GM19324 (cell line): ENCODE measurements at regions not wholly inside any gene's neighbourhood (a gene's known extent, or its start where the extent isn't known, plus 50 kb on each side); places are given as distances from the start of the nearest gene placed in this dataset.
"Not testable (repeated sequence)": the region's sequence is repeated elsewhere in the genome, so short reads cannot be mapped to it uniquely, and the experiment has no call there.

ENCODE experiments used
- ATAC-seq: cut with Tn5 transposase; IDR thresholded peaks from one replicate; pipeline ENCODE4 v1.9.1; 2021; ENCODE audit warnings: mild to moderate bottlenecking, moderate library complexity; ENCODE audit not compliant: unreplicated experiment, low FRiP score

- ATAC-seq = no peak
Measured at GRCh38 chr14:44388306-44388705, 118.8 kb downstream of the FSCB start.

- no peak for ATAC-seq
Measured at GRCh38 chr14:44385906-44386305, 121.2 kb downstream of the FSCB start.

DNA sequence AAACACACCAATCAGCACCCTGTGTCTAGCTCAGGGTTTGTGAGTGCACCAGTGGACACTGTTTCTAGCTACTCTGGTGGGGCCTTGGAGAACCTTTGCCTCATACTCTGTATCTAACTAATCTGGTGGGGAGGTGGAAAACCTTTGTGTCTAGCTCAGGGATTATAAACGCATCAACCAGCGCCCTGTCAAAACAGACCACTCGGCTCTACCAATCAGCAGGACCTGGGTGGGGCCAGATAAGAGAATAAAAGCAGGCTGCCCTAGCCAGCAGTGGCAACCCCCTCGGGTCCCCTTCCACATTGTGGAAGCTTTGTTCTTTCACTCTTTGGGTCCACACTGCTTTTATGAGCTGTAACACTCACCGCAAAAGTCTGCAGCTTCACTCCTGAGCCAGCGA lies 121.8 kb downstream of the FSCB start:
- not testable (repeated sequence) for ATAC-seq

- not testable (repeated sequence) for ATAC-seq
Measured at GRCh38 chr14:44384601-44385293, 122.3 kb downstream of the FSCB start.

DNA sequence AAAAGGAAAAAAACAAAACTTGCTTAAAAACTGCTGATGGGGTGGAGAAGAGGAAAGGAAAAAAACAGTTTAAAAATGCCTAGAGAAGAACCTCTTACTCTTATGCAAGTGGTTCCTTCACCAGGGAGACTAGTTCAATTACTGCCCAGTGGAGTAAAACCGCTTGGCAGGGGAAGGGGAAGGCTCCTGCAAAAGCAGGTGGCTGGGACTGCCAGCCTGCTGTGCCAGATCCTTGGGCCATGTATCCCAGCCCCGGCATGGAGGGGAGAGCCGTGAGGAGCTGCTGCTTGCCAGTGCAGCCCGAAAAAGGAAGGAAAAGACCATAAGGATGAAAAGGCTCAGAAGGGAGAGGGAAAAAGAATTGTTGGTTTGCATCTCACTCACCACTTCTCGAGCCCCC lies 123.0 kb downstream of the FSCB start:
- ATAC-seq = no peak

GRCh38 chr14:44383636-44384035 lies 123.4 kb downstream of the FSCB start:
- no peak for ATAC-seq

GRCh38 chr14:44379292-44379977 lies 127.6 kb downstream of the FSCB start:
- no peak for ATAC-seq

DNA sequence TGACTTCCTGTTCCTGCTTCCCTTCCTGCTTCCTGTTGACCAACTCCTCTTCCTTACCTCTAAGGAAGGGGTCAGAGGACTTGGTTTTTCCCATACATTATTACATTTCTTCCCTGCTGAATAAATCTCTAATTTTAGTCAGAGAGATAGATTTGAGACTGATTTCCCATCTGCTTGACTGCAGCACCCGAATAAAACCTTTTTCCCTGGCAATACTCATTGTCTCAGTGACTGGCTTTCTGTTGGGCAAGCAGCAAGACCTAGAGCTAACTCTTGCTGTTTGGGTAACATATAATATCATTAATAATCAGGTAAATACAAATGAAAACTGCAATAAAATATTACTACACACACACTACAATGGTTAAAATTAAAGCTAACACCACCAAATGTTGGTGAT lies 132.2 kb downstream of the FSCB start:
- ATAC-seq = no peak

DNA sequence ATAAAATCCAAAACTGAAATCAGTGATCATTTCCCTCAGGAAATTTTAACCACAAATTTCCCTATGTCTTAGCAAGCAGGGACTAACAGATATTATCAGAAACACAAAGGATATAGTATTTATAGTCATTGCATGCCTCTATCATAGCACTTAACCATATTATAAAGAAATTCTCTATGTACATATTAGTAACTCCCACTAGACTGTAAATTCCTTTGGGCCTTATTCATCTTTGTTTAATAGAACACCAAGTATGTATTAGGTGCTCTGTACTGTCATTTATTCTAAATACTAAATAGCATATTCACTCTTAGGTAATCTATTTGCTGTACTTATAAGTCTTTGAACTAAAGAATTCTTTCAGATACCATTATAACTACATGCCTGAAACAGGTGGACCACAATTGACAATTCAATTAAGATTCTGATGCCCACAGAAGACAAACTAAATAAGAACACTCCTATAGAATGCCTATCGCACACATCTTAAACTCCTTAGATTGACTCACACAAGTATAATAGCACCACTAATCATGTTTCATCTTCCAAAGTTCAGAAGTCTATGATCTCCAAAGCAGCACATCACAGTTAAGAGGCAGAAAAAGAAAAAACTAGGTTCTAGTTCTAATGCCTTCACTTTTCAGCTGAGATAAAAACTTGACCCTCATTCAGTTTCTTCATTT lies 134.1 kb downstream of the FSCB start:
- ATAC-seq = no peak

DNA sequence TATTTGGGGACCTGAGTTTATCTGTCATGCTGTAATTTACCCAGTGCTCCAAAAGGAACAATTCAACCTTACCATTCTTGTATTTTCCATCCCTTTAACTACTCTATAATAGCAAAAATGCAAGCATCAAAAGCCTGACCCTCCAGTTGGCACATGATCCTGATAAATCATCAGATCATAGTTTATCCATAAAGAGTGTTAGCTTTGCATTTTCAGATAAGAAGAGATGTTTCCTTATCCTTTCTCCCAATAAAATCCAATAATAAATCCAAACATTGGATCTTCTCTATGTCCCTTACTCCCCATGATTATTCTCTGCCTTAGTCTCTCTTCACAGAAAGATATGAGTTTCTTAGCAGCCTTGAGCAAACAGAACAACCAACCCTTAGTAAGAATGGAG lies 134.9 kb downstream of the FSCB start:
- ATAC-seq = no peak

DNA sequence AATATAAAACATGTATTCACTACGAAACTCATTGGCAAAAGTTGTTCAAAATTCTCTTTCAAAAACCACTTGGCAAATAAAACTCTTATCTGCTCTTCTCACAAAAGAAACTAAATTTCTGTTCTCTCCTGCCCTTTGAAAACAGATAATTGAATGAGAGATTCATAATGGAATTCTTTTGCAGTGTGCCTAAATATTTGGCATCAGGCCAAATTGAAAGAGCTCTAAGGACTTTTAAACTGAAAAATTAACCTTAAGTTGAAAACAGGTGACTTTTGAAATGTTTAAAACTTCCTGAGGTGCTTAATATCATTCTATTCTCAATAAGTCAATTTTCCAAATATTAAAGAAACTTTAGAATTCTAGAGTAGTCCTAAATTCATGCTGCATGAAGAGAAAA lies 136.4 kb downstream of the FSCB start:
- ATAC-seq = no peak

DNA sequence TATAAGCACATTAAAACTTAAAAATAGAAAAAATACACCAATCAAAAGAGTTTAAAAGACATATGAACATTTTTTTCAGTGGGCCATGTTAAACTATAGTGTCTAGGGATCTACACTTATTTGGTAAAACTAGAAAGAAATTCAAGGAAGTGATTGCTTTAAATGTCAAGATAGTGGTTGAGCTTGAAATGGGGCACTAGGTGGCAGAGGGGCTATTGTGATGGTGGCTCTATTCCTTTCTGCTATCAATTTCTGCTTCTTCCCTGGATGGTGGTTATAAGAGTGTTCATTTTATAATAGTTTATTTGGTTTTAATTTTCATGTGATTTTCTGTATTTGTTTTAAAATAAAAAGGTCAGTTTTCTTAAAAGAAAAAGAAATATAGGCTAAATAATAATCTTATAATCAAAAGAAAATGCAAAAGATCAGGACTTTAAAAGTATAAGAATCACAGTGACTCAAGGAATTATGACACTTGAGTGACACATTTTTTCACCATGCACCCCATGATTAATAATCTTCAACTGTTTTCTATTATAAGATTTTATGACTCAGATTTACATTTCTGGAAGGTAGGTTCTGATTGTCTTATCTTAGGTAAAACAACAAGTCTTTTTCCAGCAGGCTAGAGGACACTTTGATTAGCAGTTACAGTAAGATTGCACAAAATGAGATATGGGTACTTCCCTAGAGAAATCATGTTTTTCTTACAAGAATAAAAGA lies 137.5 kb downstream of the FSCB start:
- ATAC-seq = no peak

DNA sequence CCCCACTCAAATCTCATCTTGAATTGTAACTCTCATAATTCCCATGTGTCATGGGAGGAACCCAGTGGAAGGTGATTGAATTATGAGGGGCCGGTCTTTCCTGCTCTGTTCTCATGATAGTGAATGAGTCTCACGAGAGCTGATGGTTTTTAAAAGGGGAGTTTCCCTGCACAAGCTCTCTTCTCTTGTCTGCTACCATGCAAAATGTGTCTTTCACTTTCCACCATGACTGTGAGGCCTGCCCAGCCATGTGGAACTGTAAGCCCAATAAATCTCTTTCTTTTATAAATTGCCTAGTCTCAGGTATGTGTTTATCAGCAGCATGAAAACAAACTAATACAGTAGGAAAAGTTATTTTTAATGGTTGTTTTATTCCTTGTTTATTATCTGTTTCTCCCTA lies 146.0 kb downstream of the FSCB start:
- ATAC-seq = no peak

GRCh38 chr14:44353805-44354204 lies 153.3 kb downstream of the FSCB start:
- ATAC-seq = no peak

GRCh38 chr14:44352201-44352600 lies 154.9 kb downstream of the FSCB start:
- no peak for ATAC-seq

- ATAC-seq = no peak
Measured at GRCh38 chr14:44347316-44347715, 159.8 kb downstream of the FSCB start.

DNA sequence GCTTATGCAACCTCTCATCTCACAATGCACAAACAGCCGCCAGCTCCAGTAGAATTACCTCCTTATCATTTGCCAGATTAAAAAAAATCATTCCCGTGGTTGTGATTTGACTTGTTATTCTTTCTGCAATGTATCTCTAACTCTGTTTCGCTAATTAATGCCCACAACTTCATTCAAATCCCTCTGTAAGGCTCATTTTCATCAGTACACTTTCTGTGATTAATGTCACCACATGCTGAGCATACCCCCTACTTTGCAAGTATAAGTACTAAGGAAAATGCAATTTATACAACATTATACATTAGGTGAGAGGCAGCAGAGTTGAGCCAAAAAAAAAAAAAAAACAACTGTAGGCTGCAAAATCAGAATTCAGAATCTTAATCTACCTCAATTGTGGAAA lies 166.0 kb downstream of the FSCB start:
- no peak for ATAC-seq

DNA sequence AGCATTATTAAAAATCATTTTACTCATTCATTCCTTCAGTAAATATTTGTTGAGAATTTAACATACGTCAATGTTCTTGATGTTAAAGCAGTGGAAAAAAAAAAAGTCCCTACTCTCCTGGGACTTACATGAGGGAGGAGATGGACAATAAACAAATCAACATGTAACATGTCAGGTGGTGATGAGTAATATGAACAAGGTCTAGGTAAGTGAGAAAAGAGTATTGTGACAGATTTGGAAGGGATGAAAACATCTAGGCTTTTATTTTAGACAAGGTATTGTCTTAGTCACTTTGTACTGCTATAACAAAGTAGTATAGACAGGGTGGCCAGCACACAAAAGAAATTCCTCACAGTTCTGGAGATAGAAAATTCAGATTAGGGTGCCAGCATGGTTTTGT lies 167.2 kb downstream of the FSCB start:
- ATAC-seq = no peak

DNA sequence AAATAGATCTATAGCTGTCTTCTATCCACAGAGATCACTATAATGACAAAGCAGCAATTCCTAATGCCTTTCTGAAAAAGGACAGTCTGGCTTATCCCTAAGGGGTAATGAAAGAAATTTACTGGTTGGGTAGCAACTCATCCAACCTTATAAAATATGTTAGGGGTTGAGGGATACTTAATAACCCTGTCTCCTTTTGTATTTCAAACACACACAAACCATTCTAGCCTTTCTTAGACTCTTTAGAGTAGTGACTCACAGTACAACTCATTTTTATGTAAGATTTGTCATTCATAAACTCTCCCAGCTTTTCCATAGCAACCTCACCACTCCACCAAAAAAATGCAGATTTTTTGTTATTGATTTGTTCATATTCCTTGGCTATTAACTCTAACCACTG lies 167.9 kb downstream of the FSCB start:
- no peak for ATAC-seq

- ATAC-seq = no peak
Measured at GRCh38 chr14:44317441-44317746, 189.7 kb downstream of the FSCB start.
